HL-60 (cell line): ENCODE measurements at regions not wholly inside any gene's neighbourhood (a gene's known extent, or its start where the extent isn't known, plus 50 kb on each side); places are given as distances from the start of the nearest gene placed in this dataset.

Experiments used
- POLR2AphosphoS5 ChIP-seq: IDR thresholded peaks from 2 replicates; pipeline ENCODE4 v1.6.1; 2012; ENCODE audit warnings: low read depth
- SPI1 ChIP-seq: IDR thresholded peaks from 2 replicates; pipeline ENCODE4 v1.6.1; 2012; ENCODE audit warnings: low read depth, mild to moderate bottlenecking, borderline replicate concordance
- TF ChIP-seq, protein P1 (sequence below): IDR thresholded peaks from 2 replicates; pipeline ENCODE4 v1.6.1; 2012; ENCODE audit warnings: low read depth; ENCODE audit not compliant: insufficient replicate concordance
- TF ChIP-seq, protein P2 (sequence below): IDR thresholded peaks from one replicate; pipeline ENCODE4 v1.5.1; 2011; ENCODE audit warnings: low read length, control low read depth, inconsistent platforms; ENCODE audit not compliant: insufficient read depth

DNA sequence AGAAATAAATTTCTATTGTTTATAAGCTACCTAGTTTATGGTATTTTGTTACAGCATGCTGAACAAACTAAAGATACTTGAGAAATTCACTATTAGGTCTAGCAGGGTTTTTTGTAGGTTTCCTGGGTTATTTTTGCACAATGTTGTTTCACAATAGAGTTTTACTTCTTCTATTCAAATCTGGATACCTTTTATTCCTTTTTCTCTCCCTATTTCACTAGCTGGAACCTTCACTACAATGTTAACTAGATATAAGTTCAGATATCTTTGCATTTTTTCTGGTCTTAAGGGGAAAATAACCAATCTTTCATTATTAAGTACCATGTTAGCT, 237.7 kb upstream of the CITED2 start:
- TF ChIP-seq, protein P1, sequence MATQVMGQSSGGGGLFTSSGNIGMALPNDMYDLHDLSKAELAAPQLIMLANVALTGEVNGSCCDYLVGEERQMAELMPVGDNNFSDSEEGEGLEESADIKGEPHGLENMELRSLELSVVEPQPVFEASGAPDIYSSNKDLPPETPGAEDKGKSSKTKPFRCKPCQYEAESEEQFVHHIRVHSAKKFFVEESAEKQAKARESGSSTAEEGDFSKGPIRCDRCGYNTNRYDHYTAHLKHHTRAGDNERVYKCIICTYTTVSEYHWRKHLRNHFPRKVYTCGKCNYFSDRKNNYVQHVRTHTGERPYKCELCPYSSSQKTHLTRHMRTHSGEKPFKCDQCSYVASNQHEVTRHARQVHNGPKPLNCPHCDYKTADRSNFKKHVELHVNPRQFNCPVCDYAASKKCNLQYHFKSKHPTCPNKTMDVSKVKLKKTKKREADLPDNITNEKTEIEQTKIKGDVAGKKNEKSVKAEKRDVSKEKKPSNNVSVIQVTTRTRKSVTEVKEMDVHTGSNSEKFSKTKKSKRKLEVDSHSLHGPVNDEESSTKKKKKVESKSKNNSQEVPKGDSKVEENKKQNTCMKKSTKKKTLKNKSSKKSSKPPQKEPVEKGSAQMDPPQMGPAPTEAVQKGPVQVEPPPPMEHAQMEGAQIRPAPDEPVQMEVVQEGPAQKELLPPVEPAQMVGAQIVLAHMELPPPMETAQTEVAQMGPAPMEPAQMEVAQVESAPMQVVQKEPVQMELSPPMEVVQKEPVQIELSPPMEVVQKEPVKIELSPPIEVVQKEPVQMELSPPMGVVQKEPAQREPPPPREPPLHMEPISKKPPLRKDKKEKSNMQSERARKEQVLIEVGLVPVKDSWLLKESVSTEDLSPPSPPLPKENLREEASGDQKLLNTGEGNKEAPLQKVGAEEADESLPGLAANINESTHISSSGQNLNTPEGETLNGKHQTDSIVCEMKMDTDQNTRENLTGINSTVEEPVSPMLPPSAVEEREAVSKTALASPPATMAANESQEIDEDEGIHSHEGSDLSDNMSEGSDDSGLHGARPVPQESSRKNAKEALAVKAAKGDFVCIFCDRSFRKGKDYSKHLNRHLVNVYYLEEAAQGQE = no peak
- TF ChIP-seq, protein P2, sequence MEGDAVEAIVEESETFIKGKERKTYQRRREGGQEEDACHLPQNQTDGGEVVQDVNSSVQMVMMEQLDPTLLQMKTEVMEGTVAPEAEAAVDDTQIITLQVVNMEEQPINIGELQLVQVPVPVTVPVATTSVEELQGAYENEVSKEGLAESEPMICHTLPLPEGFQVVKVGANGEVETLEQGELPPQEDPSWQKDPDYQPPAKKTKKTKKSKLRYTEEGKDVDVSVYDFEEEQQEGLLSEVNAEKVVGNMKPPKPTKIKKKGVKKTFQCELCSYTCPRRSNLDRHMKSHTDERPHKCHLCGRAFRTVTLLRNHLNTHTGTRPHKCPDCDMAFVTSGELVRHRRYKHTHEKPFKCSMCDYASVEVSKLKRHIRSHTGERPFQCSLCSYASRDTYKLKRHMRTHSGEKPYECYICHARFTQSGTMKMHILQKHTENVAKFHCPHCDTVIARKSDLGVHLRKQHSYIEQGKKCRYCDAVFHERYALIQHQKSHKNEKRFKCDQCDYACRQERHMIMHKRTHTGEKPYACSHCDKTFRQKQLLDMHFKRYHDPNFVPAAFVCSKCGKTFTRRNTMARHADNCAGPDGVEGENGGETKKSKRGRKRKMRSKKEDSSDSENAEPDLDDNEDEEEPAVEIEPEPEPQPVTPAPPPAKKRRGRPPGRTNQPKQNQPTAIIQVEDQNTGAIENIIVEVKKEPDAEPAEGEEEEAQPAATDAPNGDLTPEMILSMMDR = no peak
- TF ChIP-seq SPI1 (no peak), POLR2AphosphoS5 (no peak)
